Tibial artery (tissue), 4 donors: ENCODE measurements at regions not wholly inside any gene's neighbourhood (a gene's known extent, or its start where the extent isn't known, plus 50 kb on each side); places are given as distances from the start of the nearest gene placed in this dataset.

Experiments used
- DNase-seq, 2 donors: peaks; one replicate each; pipeline ENCODE4 v3.0.0-alpha.2; 2019
- H3K27ac ChIP-seq, 2 donors: fragments of 200-600 bp; sonication (generic) in 1 of 2; 1 replicate in 1 of 2; 2 replicates in 1 of 2; pipeline ENCODE4 v1.5.1; 2018 to 2019; ENCODE audit warnings: mild to moderate bottlenecking in 1 of 2
- H3K27me3 ChIP-seq, 2 donors: fragments of 200-600 bp; sonication (generic) in 1 of 2; one replicate each; pipeline versions ENCODE4 v1.5.1 to v1.6.0; 2016 to 2019
- H3K36me3 ChIP-seq, 3 donors: fragments of 200-600 bp; sonication (generic) in 2 of 3; one replicate each; pipeline ENCODE4 v1.5.1; 2016 to 2019; ENCODE audit warnings: mild to moderate bottlenecking in 2 of 3
- H3K4me1 ChIP-seq, 4 donors: fragments of 200-600 bp; sonication (generic) in 2 of 4; 1 replicate in 3 of 4; 2 replicates in 1 of 4; pipeline ENCODE4 v1.5.1; 2016 to 2019
- H3K4me3 ChIP-seq, 2 donors: fragments of 200-600 bp; sonication (generic) in 1 of 2; 1 replicate in 1 of 2; 2 replicates in 1 of 2; pipeline ENCODE4 v1.5.1; 2018 to 2019; ENCODE audit warnings: mild to moderate bottlenecking in 2 of 2
- H3K9me3 ChIP-seq, 3 donors: fragments of 200-600 bp; sonication (generic) in 1 of 3; one replicate each; pipeline ENCODE4 v1.5.1; 2016 to 2019
- CTCF ChIP-seq, 2 experiments: fragments of 200-600 bp in 1 of 2; fragments of 450-650 bp in 1 of 2; IDR thresholded peaks; one replicate each; pipeline ENCODE4 v1.5.1; 2017 to 2019; ENCODE audit warnings: antibody characterized with exemption in 2 of 2, mild to moderate bottlenecking in 1 of 2, moderate library complexity in 1 of 2
- intact Hi-C: fragments of 100-400 bp; cut with DNase I; formaldehyde crosslinking; loops from one replicate; pipeline ENCODE4 v1.15.0; 2023; ENCODE audit warnings: low total_unique reads

- no peaks in the 10 kb centered on the region for H3K36me3 ChIP-seq
- TF ChIP-seq CTCF (IDR thresholded peaks at IDR 0.05): no peak
- intact Hi-C loops: no loop called here
These were observed 208.1 kb upstream of the HDAC9 start for GRCh38 chr7:18287482-18287881.

GRCh38 chr7:18288322-18289037 lies 207.1 kb upstream of the HDAC9 start:
- Histone ChIP-seq H3K27ac (no peak overlapping the region), H3K27me3 (no peaks in the 10 kb centered on the region), H3K4me1 (no peaks in the 10 kb centered on the region), H3K36me3 (no peaks in the 10 kb centered on the region), H3K4me3 (no peak overlapping the region), H3K9me3 (no peaks in the 10 kb centered on the region)
- no peak for DNase-seq
- TF ChIP-seq CTCF (IDR thresholded peaks at IDR 0.05): no peak
- intact Hi-C loops: no loop called here

More at GRCh38 chr7:18287482-18287881, 208.1 kb upstream of the HDAC9 start:
- no peak overlapping the region for H3K27ac ChIP-seq
- no peaks in the 10 kb centered on the region for H3K4me1 ChIP-seq
- DNase-seq: no peak
- no peaks in the 10 kb centered on the region for H3K9me3 ChIP-seq
- H3K27me3 ChIP-seq: no peaks in the 10 kb centered on the region
- H3K4me3 ChIP-seq: no peak overlapping the region

- Histone ChIP-seq H3K27me3 (no peaks in the 10 kb centered on the region), H3K4me3 (no peak overlapping the region), H3K36me3 (no peaks in the 10 kb centered on the region), H3K4me1 (no peaks in the 10 kb centered on the region), H3K27ac (no peak overlapping the region), H3K9me3 (no peaks in the 10 kb centered on the region)
- DNase-seq: no peak
- intact Hi-C loops: no loop called here
- no peak for TF ChIP-seq CTCF (IDR thresholded peaks at IDR 0.05)
These were observed 205.8 kb upstream of the HDAC9 start for GRCh38 chr7:18289788-18290187.

GRCh38 chr7:18290223-18290622 lies 205.3 kb upstream of the HDAC9 start:
- Histone ChIP-seq H3K4me3 (no peak overlapping the region), H3K4me1 (no peaks in the 10 kb centered on the region), H3K27ac (no peak overlapping the region), H3K9me3 (no peaks in the 10 kb centered on the region), H3K27me3 (no peaks in the 10 kb centered on the region), H3K36me3 (no peaks in the 10 kb centered on the region)
- intact Hi-C loops: no loop called here
- no peak for DNase-seq
- TF ChIP-seq CTCF (IDR thresholded peaks at IDR 0.05): no peak

GRCh38 chr7:18290865-18291264 lies 204.7 kb upstream of the HDAC9 start:
- intact Hi-C loops: no loop called here
- H3K27ac ChIP-seq: no peak overlapping the region
- no peaks in the 10 kb centered on the region for H3K27me3 ChIP-seq
- H3K4me3 ChIP-seq: no peak overlapping the region
- no peak for DNase-seq
- no peak for TF ChIP-seq CTCF (IDR thresholded peaks at IDR 0.05)
- H3K36me3 ChIP-seq: no peaks in the 10 kb centered on the region
- no peaks in the 10 kb centered on the region for H3K4me1 ChIP-seq
- H3K9me3 ChIP-seq: no peaks in the 10 kb centered on the region

GRCh38 chr7:18292584-18292983 lies 203.0 kb upstream of the HDAC9 start:
- no peak for DNase-seq
- Histone ChIP-seq H3K36me3 (no peaks in the 10 kb centered on the region), H3K27me3 (no peaks in the 10 kb centered on the region), H3K27ac (no peak overlapping the region), H3K4me3 (no peak overlapping the region), H3K4me1 (peaks cover 0 to 8% (median 0%) of the 10 kb centered on the region in 4 donors), H3K9me3 (no peaks in the 10 kb centered on the region)
- no peak for TF ChIP-seq CTCF (IDR thresholded peaks at IDR 0.05)
- intact Hi-C loops: no loop called here
